HEK293T (cell line): ENCODE measurements at regions not wholly inside any gene's neighbourhood (a gene's known extent, or its start where the extent isn't known, plus 50 kb on each side); places are given as distances from the start of the nearest gene placed in this dataset.

Experiments used
- CTCF ChIA-PET: fragments of 350-600 bp; formaldehyde crosslinking; extraction: SDS; loops from one replicate; lab custom pipeline; 2021; ENCODE audit warnings: antibody characterized with exemption, inconsistent platforms; lab: Yijun Ruan, JAX
- POLR2A ChIA-PET: fragments of 350-600 bp; formaldehyde crosslinking; extraction: SDS; loops from one replicate; lab custom pipeline; 2020; ENCODE audit warnings: antibody characterized with exemption, inconsistent platforms; lab: Yijun Ruan, JAX
- DNase-seq: peaks from one replicate; pipeline ENCODE4 v3.0.0; 2012; ENCODE audit warnings: mixed read lengths; ENCODE audit errors: extremely low spot score
- ARNT ChIP-seq: fragments of 450-650 bp; IDR thresholded peaks from 2 replicates; pipeline ENCODE4 v1.6.1; 2017; ENCODE audit warnings: mild to moderate bottlenecking
- BHLHE40 ChIP-seq: fragments of 450-650 bp; IDR thresholded peaks from 2 replicates; pipeline ENCODE4 v1.6.1; 2016; ENCODE audit warnings: mild to moderate bottlenecking, moderate library complexity, borderline replicate concordance
- CTBP1 ChIP-seq: fragments of 450-650 bp; IDR thresholded peaks from 2 replicates; pipeline ENCODE4 v1.6.1; 2016; ENCODE audit warnings: borderline replicate concordance
- ELF4 ChIP-seq: fragments of 450-650 bp; IDR thresholded peaks from 2 replicates; pipeline ENCODE4 v1.6.1; 2017; ENCODE audit warnings: antibody characterized with exemption
- FOXA1 ChIP-seq: fragments of 450-650 bp; IDR thresholded peaks from 2 replicates; pipeline ENCODE4 v1.6.1; 2016; ENCODE audit warnings: mild to moderate bottlenecking
- FOXK2 ChIP-seq: fragments of 450-650 bp; IDR thresholded peaks from 2 replicates; pipeline ENCODE4 v1.6.1; 2016; ENCODE audit warnings: mild to moderate bottlenecking
- FOXM1 ChIP-seq: fragments of 450-650 bp; IDR thresholded peaks from 2 replicates; pipeline ENCODE4 v1.6.1; 2017; ENCODE audit warnings: mild to moderate bottlenecking, borderline replicate concordance
- HDGF ChIP-seq: fragments of 450-650 bp; IDR thresholded peaks from 2 replicates; pipeline ENCODE4 v1.6.1; 2017; ENCODE audit warnings: antibody characterized with exemption, borderline replicate concordance
- L3MBTL2 ChIP-seq: fragments of 450-650 bp; conservative IDR thresholded peaks from 2 replicates; pipeline ENCODE4 v1.6.1; 2016; ENCODE audit warnings: mild to moderate bottlenecking
- LEF1 ChIP-seq: fragments of 450-650 bp; IDR thresholded peaks from 2 replicates; pipeline ENCODE4 v1.6.1; 2017; ENCODE audit warnings: mild to moderate bottlenecking, borderline replicate concordance
- NFRKB ChIP-seq: fragments of 450-650 bp; IDR thresholded peaks from 2 replicates; pipeline ENCODE4 v1.6.1; 2016; ENCODE audit warnings: mild to moderate bottlenecking, moderate library complexity
- PKNOX1 ChIP-seq: fragments of 450-650 bp; IDR thresholded peaks from 2 replicates; pipeline ENCODE4 v1.6.1; 2016
- SP1 ChIP-seq: fragments of 450-650 bp; IDR thresholded peaks from 2 replicates; pipeline ENCODE4 v1.6.1; 2017
- SUZ12 ChIP-seq: fragments of 450-650 bp; IDR thresholded peaks from 2 replicates; pipeline ENCODE4 v1.6.1; 2016; ENCODE audit warnings: mild to moderate bottlenecking
- TARDBP ChIP-seq: fragments of 450-650 bp; IDR thresholded peaks from 2 replicates; pipeline ENCODE4 v1.6.1; 2016
- ZNF384 ChIP-seq: fragments of 450-650 bp; IDR thresholded peaks from 2 replicates; pipeline ENCODE4 v1.6.1; 2016

- POLR2A ChIA-PET: no interaction called here
Measured at GRCh38 chr2:52862801-52863200, 904.8 kb upstream of the CHAC2 start.

DNA sequence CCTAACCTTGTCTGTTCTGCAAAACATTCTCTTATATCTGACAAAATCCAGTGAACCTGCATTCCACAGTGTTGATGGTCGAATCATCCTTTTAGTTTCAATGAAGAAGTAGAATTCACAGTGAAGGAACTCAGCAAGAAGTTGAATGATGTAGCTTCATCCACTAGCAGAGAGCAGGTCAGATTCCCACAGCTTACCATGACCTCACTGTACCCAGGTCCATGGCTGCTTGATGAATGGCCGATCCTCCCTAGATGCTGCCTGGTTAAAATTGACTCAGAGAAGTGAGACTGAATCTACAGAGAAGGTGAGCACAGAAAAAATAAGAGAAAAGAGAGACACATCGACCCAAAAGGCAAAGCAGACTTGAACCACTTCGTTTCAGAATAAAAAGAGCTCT, 906.0 kb upstream of the CHAC2 start:
- TF ChIP-seq ELF4 (no peak), SUZ12 (no peak), NFRKB (no peak), SP1 (no peak), ARNT (no peak), BHLHE40 (no peak), CTBP1 (no peak), FOXK2 (no peak), ZNF384 (no peak), FOXM1 (no peak), L3MBTL2 (no peak), PKNOX1 (no peak), LEF1 (no peak), FOXA1 (no peak), HDGF (no peak), TARDBP (no peak)
- POLR2A ChIA-PET: no interaction called here
- DNase-seq: no peak
- CTCF ChIA-PET: no interaction called here

More at GRCh38 chr2:52862801-52863200, 904.8 kb upstream of the CHAC2 start:
- CTCF ChIA-PET: no interaction called here
- TF ChIP-seq FOXA1 (no peak), ARNT (no peak), BHLHE40 (no peak), PKNOX1 (no peak), NFRKB (no peak)
- DNase-seq: no peak

GRCh38 chr2:52859065-52859464, 908.5 kb upstream of the CHAC2 start:
- CTCF ChIA-PET: no interaction called here
- TF ChIP-seq ELF4 (no peak), FOXK2 (no peak), CTBP1 (no peak)
- POLR2A ChIA-PET: no interaction called here
- DNase-seq: no peak

GRCh38 chr2:52857722-52858121, 909.9 kb upstream of the CHAC2 start:
- TF ChIP-seq L3MBTL2: no peak
- TF ChIP-seq FOXK2: no peak
- TF ChIP-seq ELF4: no peak
- no peak for TF ChIP-seq FOXM1
- no peak for TF ChIP-seq ARNT
- TF ChIP-seq NFRKB: no peak
- TF ChIP-seq SP1: no peak
- no peak for TF ChIP-seq SUZ12
- TF ChIP-seq HDGF: no peak
- TF ChIP-seq FOXA1: no peak
- TF ChIP-seq BHLHE40: no peak
- no peak for TF ChIP-seq LEF1
- TF ChIP-seq CTBP1: no peak
- no peak for TF ChIP-seq PKNOX1
- TF ChIP-seq ZNF384: no peak
- DNase-seq: no peak
- ChIA-PET POLR2A (no interaction called here), CTCF (no interaction called here)

GRCh38 chr2:52852006-52852405, 915.6 kb upstream of the CHAC2 start:
- CTCF ChIA-PET: no interaction called here
- no peak for DNase-seq
- TF ChIP-seq ZNF384 (no peak), SUZ12 (no peak), TARDBP (no peak), PKNOX1 (no peak), BHLHE40 (no peak), LEF1 (no peak), SP1 (no peak), L3MBTL2 (no peak), FOXA1 (no peak), ELF4 (no peak), NFRKB (no peak), FOXK2 (no peak), HDGF (no peak), CTBP1 (no peak), FOXM1 (no peak), ARNT (no peak)
- POLR2A ChIA-PET: no interaction called here

- CTCF ChIA-PET: no interaction called here
- POLR2A ChIA-PET: no interaction called here
- no peak for TF ChIP-seq FOXK2
- no peak for TF ChIP-seq ELF4
- TF ChIP-seq PKNOX1: no peak
- TF ChIP-seq L3MBTL2: no peak
- no peak for TF ChIP-seq SP1
- TF ChIP-seq LEF1: no peak
- no peak for TF ChIP-seq NFRKB
- TF ChIP-seq HDGF: no peak
- TF ChIP-seq CTBP1: no peak
- no peak for TF ChIP-seq ARNT
- TF ChIP-seq TARDBP: no peak
- no peak for TF ChIP-seq BHLHE40
- no peak for TF ChIP-seq SUZ12
- no peak for TF ChIP-seq FOXA1
- TF ChIP-seq FOXM1: no peak
- no peak for TF ChIP-seq ZNF384
- DNase-seq: no peak
Measured at GRCh38 chr2:52844701-52845423, 922.7 kb upstream of the CHAC2 start.
